B cell (primary cell): ENCODE measurements at regions not wholly inside any gene's neighbourhood (a gene's known extent, or its start where the extent isn't known, plus 50 kb on each side); places are given as distances from the start of the nearest gene placed in this dataset.

Source experiments
- CTCF ChIP-seq: fragments of 200-600 bp; IDR thresholded peaks from one replicate; pipeline ENCODE4 v1.8.0; 2022; ENCODE audit warnings: antibody characterized with exemption, mild to moderate bottlenecking
- EZH2 ChIP-seq: IDR thresholded peaks from 2 replicates; pipeline ENCODE4 v1.6.1; 2012; ENCODE audit warnings: borderline replicate concordance, low read depth, mild to moderate bottlenecking, moderate library complexity, low read length; ENCODE audit not compliant: insufficient read depth, poor library complexity, severe bottlenecking

GRCh38 chr17:52957411-52957810, 798.9 kb upstream of the CA10 start:
- TF ChIP-seq CTCF (no peak), EZH2 (no peak)
